WTC11 (cell line): ENCODE measurements at regions not wholly inside any gene's neighbourhood (a gene's known extent, or its start where the extent isn't known, plus 50 kb on each side); places are given as distances from the start of the nearest gene placed in this dataset.

ENCODE experiments used
- ATAC-seq: fragments of 200-7000 bp; cut with Tn5 transposase; 2 replicates; pipeline ENCODE4 v1.10.0; 2021; ENCODE audit warnings: mild to moderate bottlenecking, moderate library complexity
- CTCF ChIA-PET: fragments of 300-600 bp; sonication (Branson Sonifier 250); formaldehyde crosslinking; loops from one replicate; lab custom pipeline; 2021; ENCODE audit warnings: antibody characterized with exemption; lab: Charles Lee
- POLR2A ChIA-PET: fragments of 350-600 bp; sonication (Branson Sonifier 250); formaldehyde crosslinking; loops from one replicate; lab custom pipeline; 2021; ENCODE audit warnings: antibody characterized with exemption; lab: Charles Lee
- DNase-seq: peaks from one replicate; pipeline ENCODE4 v3.0.0; 2021; ENCODE audit warnings: low spot score
- H3K27ac Mint-ChIP-seq: 2 replicates; pipeline ENCODE4 v1.8.0; 2021; ENCODE audit warnings: mixed read lengths
- H3K27me3 Mint-ChIP-seq: 2 replicates; pipeline ENCODE4 v1.8.0; 2021; ENCODE audit warnings: low read depth, mild to moderate bottlenecking, moderate library complexity, mixed read lengths
- H3K36me3 Mint-ChIP-seq: 2 replicates; pipeline ENCODE4 v1.8.0; 2021; ENCODE audit warnings: mixed read lengths
- H3K4me1 Mint-ChIP-seq: 2 replicates; pipeline ENCODE4 v1.8.0; 2022; ENCODE audit warnings: mixed read lengths
- H3K4me3 Mint-ChIP-seq: 2 replicates; pipeline ENCODE4 v1.8.0; 2021; ENCODE audit warnings: mild to moderate bottlenecking, moderate library complexity, mixed read lengths
- H3K9me3 Mint-ChIP-seq: 2 replicates; pipeline ENCODE4 v1.8.0; 2021; ENCODE audit warnings: mixed read lengths
- AR ChIP-seq: fragments of 250-450 bp; sonication (Bioruptor Pico); IDR thresholded peaks from 2 replicates; pipeline ENCODE4 v1.9.0; 2021; ENCODE audit warnings: mild to moderate bottlenecking
- CDX4 ChIP-seq: fragments of 250-450 bp; sonication (Bioruptor Pico); IDR thresholded peaks from 2 replicates; pipeline ENCODE4 v1.9.0; 2021; ENCODE audit warnings: moderate library complexity, mild to moderate bottlenecking, inconsistent platforms, borderline replicate concordance
- CREB1 ChIP-seq: sonication (generic); formaldehyde crosslinking; IDR thresholded peaks from 2 replicates; pipeline ENCODE4 v1.8.0; 2023; ENCODE audit warnings: mild to moderate bottlenecking, missing genetic modification reagents
- ERG ChIP-seq: fragments of 250-450 bp; sonication (Bioruptor Pico); IDR thresholded peaks from 2 replicates; pipeline ENCODE4 v1.8.0; 2021; ENCODE audit warnings: mild to moderate bottlenecking
- IRF1 ChIP-seq: sonication (generic); formaldehyde crosslinking; IDR thresholded peaks from 2 replicates; pipeline ENCODE4 v1.8.0; 2023; ENCODE audit warnings: missing genetic modification reagents
- NFATC4 ChIP-seq: fragments of 250-450 bp; sonication (Bioruptor Pico); IDR thresholded peaks from 2 replicates; pipeline ENCODE4 v1.9.0; 2021; ENCODE audit warnings: mild to moderate bottlenecking
- NFYB ChIP-seq: sonication (generic); formaldehyde crosslinking; conservative IDR thresholded peaks from 2 replicates; pipeline ENCODE4 v1.8.0; 2022; ENCODE audit warnings: low read depth, missing genetic modification reagents
- ZNF263 ChIP-seq: sonication (generic); formaldehyde crosslinking; IDR thresholded peaks from 2 replicates; pipeline ENCODE4 v1.8.1; 2022; ENCODE audit warnings: low read depth, mild to moderate bottlenecking, moderate library complexity, missing genetic modification reagents
- ZNF396 ChIP-seq: fragments of 250-450 bp; sonication (Bioruptor Pico); IDR thresholded peaks from 2 replicates; pipeline ENCODE4 v1.8.0; 2021; ENCODE audit warnings: mild to moderate bottlenecking, moderate library complexity, borderline replicate concordance
- ZNF416 ChIP-seq: fragments of 250-450 bp; sonication (Bioruptor Pico); IDR thresholded peaks from 2 replicates; pipeline ENCODE4 v1.9.0; 2021; ENCODE audit warnings: mild to moderate bottlenecking, inconsistent platforms
- ZSCAN18 ChIP-seq: fragments of 250-450 bp; sonication (Bioruptor Pico); IDR thresholded peaks from 2 replicates; pipeline ENCODE4 v2.1.2; 2022; ENCODE audit warnings: mild to moderate bottlenecking, moderate library complexity
- TF ChIP-seq, protein P1 (sequence below): sonication (generic); formaldehyde crosslinking; IDR thresholded peaks from 2 replicates; pipeline ENCODE4 v1.8.1; 2023; ENCODE audit warnings: mild to moderate bottlenecking, moderate library complexity, missing genetic modification reagents
- TF ChIP-seq, protein P2 (sequence below): sonication (generic); formaldehyde crosslinking; IDR thresholded peaks from 2 replicates; pipeline ENCODE4 v1.8.0; 2022; ENCODE audit warnings: mild to moderate bottlenecking, missing genetic modification reagents
- TF ChIP-seq, protein P3 (sequence below): sonication (generic); formaldehyde crosslinking; IDR thresholded peaks from 2 replicates; pipeline ENCODE4 v1.8.1; 2022; ENCODE audit warnings: missing genetic modification reagents, borderline replicate concordance
- TF ChIP-seq, protein P4 (sequence below): sonication (generic); formaldehyde crosslinking; IDR thresholded peaks from 2 replicates; pipeline ENCODE4 v1.8.1; 2023; ENCODE audit warnings: mild to moderate bottlenecking, missing genetic modification reagents, moderate library complexity

GRCh38 chr18:4851301-4851976 is 345.6 kb downstream of the AKAIN1 start:
- no peak overlapping the region for H3K27ac Mint-ChIP-seq
- TF ChIP-seq NFYB (CRISPR knock-in tag) = no peak
- TF ChIP-seq, protein P1, sequence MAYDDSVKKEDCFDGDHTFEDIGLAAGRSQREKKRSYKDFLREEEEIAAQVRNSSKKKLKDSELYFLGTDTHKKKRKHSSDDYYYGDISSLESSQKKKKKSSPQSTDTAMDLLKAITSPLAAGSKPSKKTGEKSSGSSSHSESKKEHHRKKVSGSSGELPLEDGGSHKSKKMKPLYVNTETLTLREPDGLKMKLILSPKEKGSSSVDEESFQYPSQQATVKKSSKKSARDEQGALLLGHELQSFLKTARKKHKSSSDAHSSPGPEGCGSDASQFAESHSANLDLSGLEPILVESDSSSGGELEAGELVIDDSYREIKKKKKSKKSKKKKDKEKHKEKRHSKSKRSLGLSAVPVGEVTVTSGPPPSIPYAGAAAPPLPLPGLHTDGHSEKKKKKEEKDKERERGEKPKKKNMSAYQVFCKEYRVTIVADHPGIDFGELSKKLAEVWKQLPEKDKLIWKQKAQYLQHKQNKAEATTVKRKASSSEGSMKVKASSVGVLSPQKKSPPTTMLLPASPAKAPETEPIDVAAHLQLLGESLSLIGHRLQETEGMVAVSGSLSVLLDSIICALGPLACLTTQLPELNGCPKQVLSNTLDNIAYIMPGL (CRISPR knock-in tag) = no peak
- no peak for TF ChIP-seq ERG (CRISPR knock-in tag)
- TF ChIP-seq CDX4 (CRISPR knock-in tag) = no peak
- TF ChIP-seq, protein P2, sequence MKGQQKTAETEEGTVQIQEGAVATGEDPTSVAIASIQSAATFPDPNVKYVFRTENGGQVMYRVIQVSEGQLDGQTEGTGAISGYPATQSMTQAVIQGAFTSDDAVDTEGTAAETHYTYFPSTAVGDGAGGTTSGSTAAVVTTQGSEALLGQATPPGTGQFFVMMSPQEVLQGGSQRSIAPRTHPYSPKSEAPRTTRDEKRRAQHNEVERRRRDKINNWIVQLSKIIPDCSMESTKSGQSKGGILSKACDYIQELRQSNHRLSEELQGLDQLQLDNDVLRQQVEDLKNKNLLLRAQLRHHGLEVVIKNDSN (CRISPR knock-in tag) = no peak
- no peak for TF ChIP-seq NFATC4
- TF ChIP-seq ZNF396 = no peak
- TF ChIP-seq AR (CRISPR knock-in tag) = no peak
- no peak for TF ChIP-seq ZNF416 (CRISPR knock-in tag)
- no peak for TF ChIP-seq IRF1
- TF ChIP-seq, protein P3, sequence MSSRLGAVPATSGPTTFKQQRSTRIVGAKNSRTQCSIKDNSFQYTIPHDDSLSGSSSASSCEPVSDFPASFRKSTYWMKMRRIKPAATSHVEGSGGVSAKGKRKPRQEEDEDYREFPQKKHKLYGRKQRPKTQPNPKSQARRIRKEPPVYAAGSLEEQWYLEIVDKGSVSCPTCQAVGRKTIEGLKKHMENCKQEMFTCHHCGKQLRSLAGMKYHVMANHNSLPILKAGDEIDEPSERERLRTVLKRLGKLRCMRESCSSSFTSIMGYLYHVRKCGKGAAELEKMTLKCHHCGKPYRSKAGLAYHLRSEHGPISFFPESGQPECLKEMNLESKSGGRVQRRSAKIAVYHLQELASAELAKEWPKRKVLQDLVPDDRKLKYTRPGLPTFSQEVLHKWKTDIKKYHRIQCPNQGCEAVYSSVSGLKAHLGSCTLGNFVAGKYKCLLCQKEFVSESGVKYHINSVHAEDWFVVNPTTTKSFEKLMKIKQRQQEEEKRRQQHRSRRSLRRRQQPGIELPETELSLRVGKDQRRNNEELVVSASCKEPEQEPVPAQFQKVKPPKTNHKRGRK (CRISPR knock-in tag) = no peak
- no peak for TF ChIP-seq CREB1 (CRISPR knock-in tag)
- TF ChIP-seq, protein P4, sequence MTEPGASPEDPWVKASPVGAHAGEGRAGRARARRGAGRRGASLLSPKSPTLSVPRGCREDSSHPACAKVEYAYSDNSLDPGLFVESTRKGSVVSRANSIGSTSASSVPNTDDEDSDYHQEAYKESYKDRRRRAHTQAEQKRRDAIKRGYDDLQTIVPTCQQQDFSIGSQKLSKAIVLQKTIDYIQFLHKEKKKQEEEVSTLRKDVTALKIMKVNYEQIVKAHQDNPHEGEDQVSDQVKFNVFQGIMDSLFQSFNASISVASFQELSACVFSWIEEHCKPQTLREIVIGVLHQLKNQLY (CRISPR knock-in tag) = no peak
- no peak for TF ChIP-seq ZNF263
- TF ChIP-seq ZSCAN18 (CRISPR knock-in tag) = no peak
- TF ChIP-seq, all 79 proteins: peak for 0
- Mint-ChIP-seq H3K36me3 (no peaks in the 10 kb centered on the region), H3K9me3 (0 out of 2 replicates have a peak, but pooled peaks cover 3% of the 10 kb centered on the region), H3K27me3 (peaks cover 3% of the 10 kb centered on the region; the same call in 1 of the 2 replicates), H3K4me3 (no peak overlapping the region), H3K4me1 (peaks cover 46% of the 10 kb centered on the region)
- ATAC-seq = no peak
- ChIA-PET POLR2A (no interaction called here), CTCF (no interaction called here)
- DNase-seq = no peak
